Nucleus accumbens (tissue), 56 donors: ENCODE measurements at regions not wholly inside any gene's neighbourhood (a gene's known extent, or its start where the extent isn't known, plus 50 kb on each side); places are given as distances from the start of the nearest gene placed in this dataset.
A peak's percentile ranks its signal among the peaks of the same experiment; 100 is the strongest.

Experiments
- DNase-seq, 56 donors: peaks; one replicate each; lab custom pipeline; 2025; lab: John Stamatoyannopoulos, UW

DNA sequence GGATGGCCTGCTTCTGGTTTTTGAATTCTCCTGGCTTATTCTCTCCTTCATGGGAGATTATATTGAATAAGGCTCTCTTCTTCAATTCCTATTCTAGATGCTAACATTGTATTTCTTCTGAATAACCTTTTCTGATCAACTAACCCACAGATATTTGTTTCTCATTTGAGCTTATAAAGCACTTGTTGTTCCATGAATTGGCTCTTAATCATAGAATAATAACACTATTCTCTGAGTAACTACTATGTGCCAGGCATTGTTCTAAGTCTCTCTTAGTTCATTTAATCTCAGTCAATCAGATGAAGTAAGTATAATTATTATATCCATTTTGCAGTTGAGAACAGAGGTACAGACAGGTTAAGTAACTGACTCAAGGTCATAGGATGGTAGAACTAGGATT is 136.3 kb upstream of the MLIP start:
- no peak for DNase-seq

DNA sequence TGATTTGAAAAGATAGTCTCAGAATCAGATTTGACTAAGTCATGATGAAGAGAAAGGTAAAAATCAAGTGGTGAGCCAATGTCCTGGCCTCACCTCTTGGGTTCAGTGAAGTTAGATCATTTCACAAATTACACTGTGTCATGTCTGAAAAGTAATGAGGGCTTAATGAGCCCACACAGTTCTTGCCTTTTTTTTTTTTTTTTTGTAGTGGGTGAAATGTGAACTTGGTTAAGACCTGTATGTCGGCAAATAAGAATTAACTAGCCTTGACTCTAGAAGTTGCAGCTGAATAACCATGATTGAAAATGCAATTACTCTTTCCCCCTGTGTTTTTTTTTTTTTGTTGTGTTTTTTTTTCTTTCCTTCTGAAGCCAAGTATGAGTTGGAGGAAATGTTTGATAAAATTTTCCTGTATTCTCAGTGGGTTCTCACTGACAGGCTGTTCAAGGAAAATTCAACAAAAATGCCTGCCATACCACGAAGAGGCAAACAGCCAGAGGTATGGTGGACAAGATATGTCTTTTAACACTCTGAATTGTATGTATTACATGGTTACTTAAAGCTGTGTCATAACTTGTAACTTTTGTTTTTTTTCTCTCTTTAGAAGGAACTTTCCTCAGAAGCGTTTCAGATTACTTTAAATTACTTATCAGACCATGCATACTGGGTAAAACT is 135.2 kb upstream of the MLIP start:
- no peak for DNase-seq

DNA sequence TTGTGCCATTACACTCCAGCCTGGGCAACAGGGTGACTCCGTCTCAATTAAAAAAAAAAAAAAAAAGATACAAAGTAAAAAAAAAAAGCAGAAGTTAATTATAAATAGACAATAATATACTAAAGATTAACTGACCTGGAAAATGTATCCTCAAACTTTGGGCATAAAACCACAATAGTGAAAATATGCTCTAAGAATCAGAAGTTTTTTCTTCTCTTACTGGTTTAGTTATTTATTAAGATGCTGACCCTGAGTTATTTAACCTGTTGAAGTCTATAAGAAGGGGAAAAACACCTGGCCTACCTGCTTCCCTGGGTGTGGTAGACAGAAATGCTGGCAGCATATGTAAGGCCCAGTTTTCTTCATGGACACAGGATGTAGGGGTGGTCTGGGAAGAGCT is 133.7 kb upstream of the MLIP start:
- DNase-seq = no peak

DNA sequence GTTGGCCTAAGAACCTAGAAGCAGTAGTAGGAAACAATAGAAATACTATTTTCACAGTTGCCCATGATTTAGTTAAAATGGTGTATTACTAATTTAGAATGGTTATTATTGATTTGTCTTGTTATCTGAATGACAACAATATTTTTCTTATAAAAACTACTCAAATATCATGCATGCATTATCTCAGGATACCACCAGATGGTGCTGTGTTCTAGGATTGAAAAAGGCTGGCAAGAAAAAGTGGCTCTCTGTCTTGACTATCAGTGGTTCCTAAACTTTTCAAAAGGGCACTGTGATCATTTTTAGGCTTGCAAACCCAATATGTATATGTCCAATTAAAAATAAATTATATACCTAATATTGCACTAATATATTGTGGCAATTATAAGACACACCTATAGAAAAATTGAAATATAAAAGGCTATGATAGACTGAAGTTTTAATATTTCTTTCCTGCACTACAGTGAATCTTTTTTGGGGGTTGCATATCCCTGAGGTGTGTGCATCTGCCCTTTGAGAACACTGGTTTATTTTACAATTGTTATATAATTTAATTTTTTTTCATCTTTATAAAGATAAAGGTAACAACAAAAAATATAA is 131.7 kb upstream of the MLIP start:
- peak in 1 of 56 donors; percentile 5 for DNase-seq

DNA sequence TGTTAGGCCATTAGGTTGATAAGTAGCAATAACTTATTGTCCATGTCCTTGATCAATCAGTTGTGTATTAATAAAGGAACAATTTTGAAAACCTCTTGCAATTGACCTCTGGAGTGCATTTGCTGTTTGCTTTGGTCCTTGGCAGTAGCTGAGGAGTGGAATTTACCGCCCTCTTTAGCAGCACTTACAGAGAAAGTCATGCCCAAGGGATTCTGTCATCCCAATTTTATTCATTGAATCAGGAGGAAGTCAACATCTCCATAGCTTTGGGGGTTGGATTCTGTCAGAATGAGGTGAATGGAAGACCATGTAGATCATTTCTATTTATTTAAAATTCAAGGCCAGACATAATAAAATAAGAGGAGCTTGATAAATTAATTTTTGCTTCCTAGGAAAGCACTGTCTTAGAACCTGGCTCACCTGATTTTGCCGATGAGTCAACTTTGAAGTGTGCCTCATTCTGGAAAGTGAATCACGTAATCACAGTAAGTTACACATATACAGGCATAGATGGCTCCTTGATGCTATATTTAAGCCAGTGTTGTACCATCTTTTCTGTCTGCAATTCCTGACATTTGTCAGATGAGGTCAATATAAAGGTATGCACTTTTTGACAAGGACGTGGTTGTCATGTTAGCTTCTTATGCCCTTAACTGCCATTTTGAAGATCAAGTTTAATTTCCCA is 128.7 kb upstream of the MLIP start:
- no peak for DNase-seq

DNA sequence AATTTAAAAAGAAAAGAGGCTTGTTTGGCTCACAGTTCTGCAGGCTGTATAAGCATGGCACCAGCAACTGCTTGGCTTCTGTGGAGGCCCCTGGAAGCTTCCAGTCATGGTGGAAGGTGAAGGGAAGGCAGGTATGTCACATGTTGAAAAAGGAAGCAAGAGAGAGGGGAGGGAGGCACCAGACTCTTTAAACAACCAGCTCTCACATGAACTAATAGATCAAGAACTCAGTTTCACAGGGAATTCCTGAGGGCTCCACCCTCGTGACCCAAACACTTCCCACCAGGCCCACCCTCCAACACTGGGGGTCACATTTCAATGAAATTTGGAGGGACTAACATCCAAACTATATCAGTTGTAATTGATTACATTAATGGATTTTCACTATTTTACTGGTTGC is 127.9 kb upstream of the MLIP start:
- no peak for DNase-seq

DNA sequence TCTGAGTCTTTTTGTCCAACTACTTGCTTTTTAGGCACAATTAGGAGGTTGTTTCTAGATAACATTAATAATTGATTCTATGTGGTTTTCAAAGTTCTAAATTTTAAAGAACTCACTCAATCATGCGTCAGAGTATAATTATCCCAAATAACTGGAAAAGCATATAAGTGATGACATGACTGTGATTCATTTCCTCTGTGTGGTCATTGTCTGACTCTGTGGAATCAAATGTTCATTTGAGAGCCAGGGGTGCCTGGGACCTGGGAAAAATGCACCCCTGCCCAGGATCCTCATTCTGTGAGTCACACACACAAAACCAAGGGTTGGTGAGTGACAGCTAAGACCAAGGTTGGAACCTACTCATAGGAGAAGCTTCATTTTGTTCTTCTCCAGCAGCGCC is 127.1 kb upstream of the MLIP start:
- no peak for DNase-seq

DNA sequence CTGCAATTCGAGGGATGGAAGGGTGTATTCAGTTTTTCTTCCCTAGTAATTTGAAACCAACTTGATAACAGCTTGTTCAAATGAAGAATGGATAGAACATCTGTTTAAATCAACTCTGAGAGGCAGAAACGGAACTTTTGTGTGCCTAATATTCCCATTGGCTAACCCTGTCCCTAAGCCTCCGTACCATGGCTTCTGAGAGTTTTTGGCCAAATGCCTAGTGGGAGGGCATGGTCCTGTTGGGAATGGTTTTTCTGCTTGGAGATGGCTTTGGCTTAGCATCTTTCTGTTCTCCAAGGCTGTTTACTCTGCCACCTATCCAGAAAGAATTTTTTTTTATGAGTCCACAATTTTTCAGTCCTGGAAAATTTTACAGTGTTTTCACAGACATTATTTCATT is 126.7 kb upstream of the MLIP start:
- no peak for DNase-seq

DNA sequence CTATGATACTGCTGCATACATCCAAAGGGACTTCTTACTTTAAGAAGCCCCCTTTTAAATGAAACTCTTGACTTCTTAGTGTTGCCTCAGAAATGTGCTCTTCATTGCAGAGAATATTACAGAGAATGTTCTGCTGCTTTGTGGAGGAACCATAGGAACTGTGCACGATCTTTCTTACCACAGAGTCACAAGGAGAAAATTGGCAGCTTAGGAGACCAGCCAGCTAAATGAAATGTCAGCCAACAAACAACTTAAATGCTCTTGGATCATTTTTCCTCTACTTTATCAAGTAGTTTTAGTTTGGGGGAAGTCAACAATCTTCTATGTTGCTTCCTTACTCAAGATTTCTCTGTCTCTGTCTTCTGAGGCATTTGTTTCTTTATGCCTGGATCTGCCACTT is 125.9 kb upstream of the MLIP start:
- no peak for DNase-seq

DNA sequence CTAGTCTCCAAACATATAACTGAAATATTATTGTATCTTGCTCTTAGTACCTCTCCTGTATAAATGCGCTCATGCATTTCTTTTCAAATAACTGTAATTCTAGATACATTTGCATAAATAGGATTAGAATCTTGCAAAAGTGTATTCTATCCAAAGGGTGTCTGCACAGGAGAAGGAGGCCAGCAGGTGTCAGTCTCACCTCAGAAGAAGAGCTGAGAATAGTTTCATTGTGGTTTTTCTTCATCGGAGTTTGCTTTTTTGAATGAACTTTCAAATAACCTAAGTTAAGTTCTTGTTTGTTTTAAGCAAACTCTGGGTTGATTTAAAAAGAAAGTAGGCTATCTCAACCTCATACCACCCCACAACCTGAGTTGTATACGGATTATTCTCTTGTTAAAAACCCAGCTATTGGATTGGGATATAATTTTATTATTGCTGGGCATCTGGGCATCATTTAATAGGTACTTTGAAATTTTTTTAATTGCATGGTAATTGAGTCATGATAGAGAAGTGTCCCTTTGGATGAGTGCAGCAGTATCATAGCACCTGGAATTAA is 125.0 kb upstream of the MLIP start:
- DNase-seq = peak in 21 of 56 donors; percentile 1 to 63 (median 13)

DNA sequence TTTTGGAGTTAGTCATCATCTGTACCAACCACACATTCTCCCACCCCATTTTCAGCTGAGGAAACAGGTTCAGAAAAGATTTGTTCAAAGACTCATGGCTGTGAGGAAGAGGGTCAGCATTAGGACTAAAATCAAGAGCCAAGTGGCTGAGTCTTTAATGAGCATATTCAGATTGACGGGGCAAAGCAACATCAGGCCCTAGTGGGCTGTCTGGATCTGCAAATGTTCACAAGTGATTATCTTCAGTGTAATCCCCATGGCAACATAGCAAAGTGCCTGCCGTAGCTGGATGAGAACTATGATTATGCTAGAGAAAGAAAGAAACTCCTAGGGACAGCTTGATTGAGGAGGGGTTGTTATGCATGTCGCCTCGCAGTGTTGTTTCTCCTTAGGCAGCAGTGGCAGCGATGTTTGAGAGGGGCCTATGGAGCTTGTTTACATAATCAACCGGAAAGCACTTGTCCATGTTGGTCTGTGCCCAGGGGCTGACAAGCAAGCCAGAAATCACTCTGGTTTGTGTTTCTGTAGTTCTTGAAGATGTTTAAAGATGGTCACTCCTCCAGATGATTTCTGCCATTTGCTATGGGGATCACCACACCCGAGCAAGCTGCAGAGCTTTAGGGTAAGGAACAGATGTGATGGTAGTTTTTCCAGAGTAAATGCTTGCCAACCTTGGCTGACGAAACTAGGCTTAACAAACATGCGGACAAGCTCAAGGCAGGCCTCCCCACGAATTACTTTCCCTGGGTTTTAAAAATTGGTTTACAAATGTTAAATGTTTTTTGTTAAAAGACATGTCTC is 124.3 kb upstream of the MLIP start:
- DNase-seq = peak in 16 of 56 donors; percentile 5 to 46 (median 10)

DNA sequence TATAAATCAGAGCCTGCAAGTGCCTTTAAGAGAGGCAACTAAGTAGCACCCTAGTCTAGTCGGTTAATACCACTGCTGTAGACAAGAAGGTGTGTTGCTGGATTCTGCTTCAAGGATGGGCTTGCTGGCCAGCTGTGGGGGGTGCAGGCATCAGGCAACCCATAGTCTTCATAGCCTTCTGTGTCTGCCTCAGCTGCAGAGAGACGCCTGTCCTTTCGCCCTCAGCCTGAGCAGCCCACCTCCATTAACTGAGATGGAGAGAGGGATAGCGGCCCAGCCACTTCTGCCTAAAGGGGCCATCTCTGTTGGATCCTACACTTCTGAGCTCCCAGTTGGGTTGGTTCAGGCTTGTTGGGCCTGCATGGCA is 123.7 kb upstream of the MLIP start:
- DNase-seq = no peak

DNA sequence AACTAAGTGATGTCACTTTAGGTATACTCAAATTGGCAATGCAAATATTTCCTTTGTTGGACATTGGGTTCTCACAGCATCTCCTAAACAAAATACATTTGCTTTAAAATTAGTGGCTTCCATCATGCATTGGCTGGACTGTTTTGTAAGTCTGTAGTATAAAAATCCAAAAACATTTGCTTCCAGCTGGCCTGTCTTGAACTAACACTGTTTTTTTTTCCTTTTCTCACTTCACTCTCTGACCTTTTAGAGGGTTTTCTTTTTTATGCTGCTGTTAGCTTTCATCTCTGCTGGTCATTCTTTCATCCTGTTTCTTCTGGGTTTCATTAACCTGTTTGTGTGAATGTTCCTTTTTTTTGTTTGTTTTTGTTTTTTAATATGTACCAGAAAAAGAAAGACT is 121.7 kb upstream of the MLIP start:
- DNase-seq = no peak

DNA sequence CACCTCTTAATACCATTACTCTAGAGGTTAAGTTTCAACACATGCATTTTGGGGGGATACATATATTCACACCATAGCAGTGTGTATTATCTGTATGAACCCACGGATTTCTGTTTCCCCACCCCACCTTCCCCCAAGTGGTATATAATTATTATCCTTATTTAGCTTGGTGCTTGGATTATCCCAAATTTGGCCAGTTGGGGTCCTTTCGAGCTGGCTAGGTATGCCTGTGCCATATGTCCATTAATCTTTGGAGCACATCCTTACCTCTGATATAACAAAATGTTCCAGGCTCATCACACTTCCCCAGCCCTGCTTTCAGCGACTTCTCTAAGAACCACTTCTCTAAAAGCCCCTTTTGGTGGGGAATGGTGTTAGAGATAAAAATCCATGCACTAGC is 118.7 kb upstream of the MLIP start:
- DNase-seq = no peak

DNA sequence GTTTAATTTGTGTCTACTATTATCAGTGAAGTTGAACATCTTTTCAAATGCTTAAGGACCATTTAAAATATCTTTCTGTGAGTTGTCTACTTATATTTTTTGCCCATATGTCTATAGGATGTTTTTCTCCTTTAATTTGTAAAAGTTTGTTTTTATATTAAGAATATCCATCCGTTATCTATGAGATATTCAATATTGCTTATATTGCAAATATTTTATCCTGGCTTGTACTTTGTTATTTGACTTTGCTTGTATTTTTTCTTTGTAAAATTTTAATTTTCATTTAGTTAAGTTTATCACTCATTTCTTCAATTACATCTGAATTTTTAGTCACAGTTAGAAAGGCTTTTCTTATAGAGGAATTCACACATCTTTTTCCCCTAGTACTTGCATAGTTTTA is 117.0 kb upstream of the MLIP start:
- no peak for DNase-seq

DNA sequence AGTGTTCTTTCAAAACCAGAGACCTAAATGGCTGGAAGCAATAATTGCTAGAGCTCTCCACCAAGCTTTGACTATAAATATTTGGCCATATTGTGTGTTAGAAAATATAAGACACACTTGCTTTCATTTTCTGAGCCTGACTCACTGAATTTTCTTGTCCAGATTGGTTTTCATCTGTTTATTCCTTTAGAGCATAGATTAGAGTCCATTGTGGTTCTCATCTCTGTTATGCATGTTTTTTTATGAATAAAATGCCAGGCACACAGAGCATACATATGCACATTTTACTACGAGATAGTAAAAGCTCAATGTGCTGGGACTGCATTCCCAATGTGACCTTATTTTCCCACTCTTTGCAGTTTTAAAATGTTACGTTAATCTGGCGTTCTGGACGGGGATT is 115.3 kb upstream of the MLIP start:
- DNase-seq = no peak

DNA sequence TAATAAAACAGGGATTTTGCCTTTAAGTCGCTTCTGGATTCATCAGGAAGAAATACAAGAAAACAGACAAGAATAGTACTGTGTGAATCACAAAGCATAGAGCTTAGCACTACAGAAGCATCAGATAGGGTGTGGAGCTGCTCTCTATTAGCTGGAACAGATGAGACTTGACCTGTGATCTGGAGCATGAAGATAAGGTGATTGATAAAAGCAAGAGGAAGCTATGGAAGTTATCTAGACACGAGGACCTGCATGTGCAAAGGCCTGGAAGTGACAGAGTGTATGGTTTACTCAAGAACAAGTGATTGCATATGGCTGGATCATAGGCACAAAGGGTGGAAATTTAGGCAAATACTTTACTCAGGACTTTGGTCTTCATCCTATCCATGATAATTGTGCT is 112.9 kb upstream of the MLIP start:
- DNase-seq = no peak

DNA sequence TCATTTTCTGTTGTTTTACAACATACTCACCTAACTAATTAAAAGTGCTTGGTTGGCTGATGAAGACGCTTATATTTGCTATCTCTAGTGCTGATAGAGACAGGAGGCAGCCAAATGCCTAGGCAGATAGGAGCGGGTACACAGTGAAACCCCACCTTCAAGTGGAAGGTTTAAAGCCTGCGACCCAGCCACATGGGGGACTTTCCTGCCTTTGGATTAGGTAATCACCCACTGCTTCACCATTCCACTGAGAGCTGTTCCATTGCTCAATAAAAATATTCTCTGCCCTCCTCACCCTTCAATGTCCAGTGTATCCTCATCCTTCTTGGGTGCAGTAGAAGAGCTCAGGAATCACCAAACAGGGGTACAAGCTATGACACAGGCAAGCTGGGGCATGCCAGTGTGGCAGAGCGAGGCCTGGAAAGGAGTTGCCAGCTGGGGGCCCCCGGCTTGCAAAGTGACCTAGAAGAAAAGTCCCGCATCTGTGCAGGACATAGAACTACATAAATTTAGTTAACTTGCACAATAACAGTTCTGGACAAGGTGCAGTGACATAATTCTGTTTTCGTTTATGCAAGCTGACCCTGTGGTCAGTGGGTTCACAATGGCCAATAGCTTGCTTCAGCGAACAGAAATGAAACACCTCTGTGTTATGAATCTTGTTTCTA is 112.0 kb upstream of the MLIP start:
- DNase-seq = no peak

DNA sequence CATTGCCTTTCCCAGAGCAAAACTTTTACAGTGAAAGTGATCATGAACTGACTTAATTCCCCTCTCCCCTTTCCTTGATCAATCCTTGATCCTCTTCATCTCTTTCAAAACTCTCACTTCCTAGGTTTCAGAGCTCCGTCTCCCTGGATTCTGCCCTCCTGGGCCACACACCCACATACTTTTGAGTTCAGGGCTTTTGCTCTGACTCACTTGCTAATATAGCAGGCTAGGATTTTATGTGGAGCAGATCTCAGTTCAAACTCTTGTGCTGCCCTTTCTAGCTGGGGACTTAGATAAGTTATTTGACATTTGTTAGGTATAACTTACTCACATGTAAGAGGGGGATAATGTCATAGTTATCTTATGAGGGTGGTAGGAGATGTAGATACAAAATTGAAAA is 109.1 kb upstream of the MLIP start:
- DNase-seq = no peak

DNA sequence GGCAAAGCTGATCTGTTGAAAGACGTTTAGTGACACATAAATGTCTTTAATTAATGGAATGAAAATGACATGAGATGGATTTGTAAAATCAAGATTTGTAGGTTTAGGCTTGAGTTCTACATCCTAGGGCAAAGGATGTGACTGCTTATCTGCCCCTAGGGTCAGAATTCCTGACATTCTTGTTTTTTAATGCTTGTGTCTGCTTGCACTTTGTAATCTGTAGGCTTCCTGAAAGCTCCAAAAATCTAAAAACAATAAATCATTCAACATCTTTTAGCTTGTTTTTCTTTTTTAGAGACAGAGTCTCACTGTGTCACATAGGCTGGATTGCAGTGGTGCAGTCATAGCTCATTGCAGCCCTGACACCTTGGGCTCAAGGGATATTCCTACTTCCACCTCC is 107.9 kb upstream of the MLIP start:
- no peak for DNase-seq

DNA sequence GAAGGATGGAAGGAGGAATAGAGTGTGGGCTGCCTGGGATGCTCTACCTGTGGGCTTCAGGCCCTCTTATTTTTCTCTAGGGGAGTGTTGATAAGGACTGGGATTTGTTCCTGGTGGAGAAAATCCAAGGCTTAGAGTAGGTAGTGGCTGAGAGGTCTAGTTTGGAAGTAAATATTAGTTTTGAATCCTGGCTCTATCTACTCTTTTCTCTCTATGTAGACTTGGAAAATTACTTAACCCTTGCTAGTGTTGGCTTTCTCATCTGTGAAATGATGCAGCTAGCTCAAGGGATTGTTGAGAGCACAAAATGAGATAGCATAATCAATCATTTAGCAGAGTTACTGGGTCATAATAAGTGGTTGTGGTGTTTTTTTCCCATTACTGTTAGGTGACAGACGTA is 102.7 kb upstream of the MLIP start:
- no peak for DNase-seq
